Posterior vena cava (tissue), 2 donors: ENCODE measurements at regions not wholly inside any gene's neighbourhood (a gene's known extent, or its start where the extent isn't known, plus 50 kb on each side); places are given as distances from the start of the nearest gene placed in this dataset.
"Not testable (repeated sequence)": the region's sequence is repeated elsewhere in the genome, so short reads cannot be mapped to it uniquely, and the experiment has no call there.

Experiments used
- DNase-seq: peaks from one replicate; pipeline ENCODE4 v3.0.0-alpha.2; 2020; ENCODE audit warnings: low spot score
- intact Hi-C, 2 donors: fragments of 100-400 bp; cut with DNase I; formaldehyde crosslinking; loops; one replicate each; pipeline versions ENCODE4 v1.14.1 to v1.14.2; 2022 to 2023
- donor health status: DM: yes; HTN: yes; CAD: no.
- donor health status: DM: yes; HTN: yes; CAD: no.

DNA sequence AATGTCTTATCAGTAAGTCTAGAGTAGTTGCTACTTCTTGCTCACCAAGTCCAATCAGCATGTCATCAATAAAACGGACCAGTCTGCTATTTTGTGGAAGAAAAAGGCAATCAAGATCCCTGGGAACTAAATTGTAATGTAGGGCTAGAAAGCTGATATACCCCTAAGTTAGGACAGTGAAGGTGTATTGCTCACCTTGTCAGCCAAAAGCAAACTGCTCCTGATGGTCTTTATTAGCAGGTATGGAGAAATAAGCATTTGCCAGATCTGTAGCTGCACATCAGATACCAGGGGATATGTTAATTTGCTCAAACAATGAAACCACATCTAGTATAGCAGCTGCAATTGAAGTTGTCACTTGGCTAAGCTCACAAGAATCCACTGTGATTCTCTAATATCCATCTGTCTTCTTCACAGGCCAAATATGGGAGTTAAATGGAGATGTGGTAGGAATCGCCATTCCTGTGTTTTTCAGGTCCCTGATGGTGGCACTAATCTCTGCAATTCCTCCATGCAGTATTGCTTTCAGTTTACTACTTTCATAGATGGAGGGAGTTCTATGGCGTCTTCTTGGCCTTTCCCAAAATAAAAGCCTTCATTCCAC, 75.0 kb downstream of the TMEM237 start:
- intact Hi-C loops: no loop called here
- DNase-seq: no peak

DNA sequence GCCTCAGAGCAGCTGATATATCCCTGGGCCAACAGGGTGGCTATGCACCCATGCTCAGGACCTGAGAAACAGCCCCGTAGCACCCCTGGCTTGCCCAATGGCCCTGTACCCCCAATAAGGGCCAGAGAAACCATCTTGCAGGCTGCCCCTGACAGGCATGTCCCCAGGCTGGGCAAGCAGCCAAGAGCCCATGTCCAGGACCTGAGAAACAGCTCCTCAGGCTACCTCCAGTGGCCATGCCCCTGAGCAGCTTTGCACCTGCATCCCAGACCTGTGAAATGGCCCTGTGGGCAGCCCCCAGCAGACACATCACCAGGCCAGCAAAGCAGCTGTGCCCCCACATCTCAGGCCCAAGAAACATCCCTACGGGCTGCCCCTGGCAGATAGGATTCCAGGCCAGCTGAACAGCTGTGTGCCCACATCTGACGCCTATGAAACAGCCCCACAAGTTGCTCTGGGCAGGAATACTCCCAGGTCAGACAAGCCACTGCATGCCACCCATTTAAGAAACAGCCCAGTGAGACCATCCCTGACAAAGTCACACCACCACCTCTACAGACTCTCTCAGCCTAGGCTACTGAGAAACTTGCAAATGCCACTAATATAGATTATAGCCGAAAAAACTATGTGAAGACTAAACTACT, 84.1 kb downstream of the TMEM237 start:
- no peak for DNase-seq
- intact Hi-C loops: no loop called here

DNA sequence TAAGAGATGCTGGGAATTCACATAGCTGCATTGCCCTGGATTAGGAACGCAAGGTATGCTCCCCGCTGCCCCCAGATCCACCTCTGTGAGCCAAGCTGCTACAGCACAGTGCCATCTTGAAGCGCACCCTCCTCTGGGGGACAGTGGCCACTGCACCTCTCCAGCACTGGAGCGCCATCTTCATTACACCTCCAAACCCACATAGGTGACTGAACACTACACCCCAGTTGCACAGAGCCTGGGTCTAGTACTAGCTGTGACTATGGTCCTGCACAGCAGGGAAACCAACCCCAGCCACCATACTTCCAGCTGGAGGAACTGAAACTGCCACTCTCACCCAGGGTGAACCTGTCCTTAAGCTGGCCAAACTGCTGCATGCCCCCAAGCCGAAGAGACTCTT, 84.6 kb downstream of the TMEM237 start:
- intact Hi-C loops: no loop called here
- no peak for DNase-seq

DNA sequence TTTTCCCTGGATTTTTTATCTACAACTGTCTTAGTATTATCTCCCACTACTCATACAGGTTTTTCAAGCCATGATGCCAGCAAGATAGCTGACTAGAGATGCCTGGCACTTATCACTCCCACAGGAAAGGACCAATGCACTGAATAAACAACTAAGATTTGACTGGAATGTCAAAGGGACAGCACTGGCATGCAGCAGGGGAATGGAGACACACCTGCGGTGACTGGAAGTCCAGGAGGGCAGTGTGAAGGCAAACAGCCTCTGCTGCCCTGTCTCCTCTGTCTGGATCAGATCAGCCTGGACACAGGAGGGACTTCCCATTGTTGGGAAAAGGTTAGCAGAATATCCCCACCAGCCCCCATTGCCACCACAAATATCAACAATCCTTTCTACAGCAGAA, 85.1 kb downstream of the TMEM237 start:
- intact Hi-C loops: no loop called here

DNA sequence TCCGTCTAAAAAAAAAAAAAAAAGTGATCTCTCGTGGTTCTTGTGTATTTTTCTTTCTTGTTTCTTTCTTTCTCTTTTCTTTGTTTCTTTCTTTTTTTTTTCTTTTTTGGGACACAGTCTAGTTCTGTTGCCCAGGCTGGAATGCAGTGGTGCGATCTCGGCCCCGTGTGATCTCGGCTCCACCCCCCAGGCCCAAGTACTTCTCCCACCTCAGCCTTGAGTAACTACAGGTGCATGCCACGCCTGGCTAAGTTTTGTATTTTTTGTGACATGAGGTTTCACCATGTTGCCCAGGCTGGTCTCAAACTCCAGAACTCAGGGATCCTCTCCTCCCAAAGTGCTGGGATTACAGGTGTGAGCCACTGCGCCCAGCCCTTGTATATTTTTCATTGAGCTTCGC, 91.4 kb downstream of the TMEM237 start:
- intact Hi-C loops: loop anchor here in 1 of 2 donors (1.0 kb wide), 1 partner anchor 11 kb away; no protein-coding TSS in a partner anchor
- DNase-seq: no peak

More for the DNA sequence above, 85.1 kb downstream of the TMEM237 start:
- DNase-seq: no peak

DNA sequence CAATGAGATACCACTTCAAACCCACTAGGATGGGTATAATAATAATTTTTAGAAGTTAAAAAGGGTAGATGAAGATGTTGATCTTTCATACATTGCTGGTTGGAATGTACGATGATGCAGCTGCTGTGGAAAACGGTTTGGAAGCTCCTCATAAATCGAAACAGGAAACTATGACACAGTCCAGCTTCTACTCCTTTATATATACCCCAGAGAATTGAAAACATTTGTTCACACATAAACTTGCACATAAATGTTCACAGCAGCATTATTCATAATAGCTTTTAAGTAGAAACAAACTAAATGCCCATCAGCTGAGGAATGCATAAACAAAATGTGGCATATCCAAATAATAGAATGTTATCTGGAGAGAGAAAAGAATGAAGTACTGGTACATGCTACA, 95.0 kb downstream of the STRADB start:
- intact Hi-C loops: no loop called here
- DNase-seq: no peak

DNA sequence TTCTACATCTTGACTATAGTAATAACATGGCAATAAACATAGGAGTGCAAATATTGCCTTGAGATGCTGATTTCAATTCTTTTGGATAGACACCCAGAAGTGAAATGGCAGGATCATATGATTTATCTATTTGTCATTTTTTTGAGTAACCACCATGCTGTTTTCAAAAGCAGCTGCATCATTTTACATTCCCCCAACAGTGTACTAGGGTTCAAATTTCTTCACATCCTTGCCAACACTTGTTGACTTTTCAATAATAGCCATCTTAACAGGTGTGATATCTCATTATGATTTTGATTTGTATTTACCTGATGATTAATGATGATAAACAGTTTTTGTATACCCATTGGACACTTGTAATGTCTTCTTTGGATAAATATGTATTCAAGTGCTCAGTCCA, 90.8 kb downstream of the STRADB start:
- no peak for DNase-seq
- intact Hi-C loops: no loop called here

DNA sequence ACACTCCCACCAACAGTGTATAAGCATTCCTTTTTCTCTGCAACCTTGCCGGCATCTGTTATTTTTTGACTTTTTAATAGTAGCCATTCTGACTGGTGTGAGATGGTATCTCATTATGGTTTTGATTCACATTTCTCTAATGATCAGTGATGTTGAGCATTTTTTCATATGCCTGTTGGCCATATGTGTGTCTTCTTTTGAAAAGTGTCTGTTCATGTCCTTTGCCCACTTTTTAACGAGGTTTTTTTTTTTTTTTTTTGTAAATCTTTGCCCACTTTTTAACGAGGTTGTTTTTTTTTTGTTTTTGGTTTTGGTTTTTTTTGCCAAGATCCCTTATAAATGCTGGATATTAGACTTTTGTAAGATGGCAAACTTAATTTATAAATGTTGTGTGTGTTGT, 87.7 kb downstream of the STRADB start:
- intact Hi-C loops, DNase-seq: not testable (repeated sequence)

DNA sequence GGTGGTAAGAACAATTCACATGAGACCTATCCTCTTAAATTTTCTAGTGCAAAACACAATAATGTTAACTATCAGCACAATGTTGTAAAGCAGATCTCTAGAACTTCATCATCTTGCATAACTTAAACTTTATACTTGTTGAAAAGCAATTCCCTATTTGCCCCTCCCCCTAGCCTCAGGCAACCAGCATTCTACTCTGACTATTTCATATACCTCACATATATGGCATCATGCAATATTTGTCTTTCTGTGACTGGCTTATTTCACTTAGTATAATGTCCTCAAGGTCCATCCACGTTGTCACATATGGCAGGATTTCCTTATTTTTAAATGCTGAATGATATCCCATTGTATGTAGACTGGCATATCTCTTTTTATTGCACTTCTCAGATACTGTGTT, 86.5 kb downstream of the STRADB start:
- DNase-seq: no peak
- intact Hi-C loops: no loop called here

DNA sequence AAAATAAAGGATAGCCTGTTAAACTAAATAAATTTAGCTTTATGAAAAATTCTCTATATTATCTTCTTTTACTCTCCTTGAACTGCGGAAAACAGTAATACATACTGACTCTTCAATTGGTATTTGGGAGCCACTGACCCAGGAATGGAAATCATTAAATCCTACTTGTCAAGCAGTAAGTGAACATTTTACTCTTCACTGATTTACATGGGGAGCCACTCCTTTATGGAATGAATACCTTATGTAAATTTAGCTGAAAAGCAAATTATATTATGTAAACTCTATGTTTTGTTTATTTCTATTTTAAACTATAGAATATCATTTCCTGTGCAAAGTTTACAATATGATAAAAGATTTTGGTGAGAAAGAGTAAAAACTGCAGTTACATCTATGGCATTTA, 85.2 kb downstream of the STRADB start:
- intact Hi-C loops: no loop called here
- no peak for DNase-seq

DNA sequence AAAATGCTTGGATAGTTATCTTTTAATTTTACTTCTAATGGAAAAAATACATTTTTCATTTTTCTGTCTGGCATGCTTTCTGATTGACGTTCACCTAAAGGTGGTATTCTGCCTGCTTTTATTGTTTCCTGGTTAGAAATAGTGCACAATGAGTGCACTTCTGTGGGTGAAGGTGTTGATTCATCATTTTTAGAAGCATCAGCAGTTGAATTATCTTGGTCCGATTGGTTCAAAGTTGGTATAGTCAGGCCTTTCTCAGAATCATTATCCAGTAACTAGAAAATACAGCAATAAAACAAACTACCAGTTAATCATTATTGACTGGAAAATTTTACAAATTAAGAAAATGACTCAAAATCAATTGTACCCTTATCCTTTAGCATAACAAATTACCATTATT, 84.5 kb downstream of the STRADB start:
- intact Hi-C loops: no loop called here
- DNase-seq: no peak

DNA sequence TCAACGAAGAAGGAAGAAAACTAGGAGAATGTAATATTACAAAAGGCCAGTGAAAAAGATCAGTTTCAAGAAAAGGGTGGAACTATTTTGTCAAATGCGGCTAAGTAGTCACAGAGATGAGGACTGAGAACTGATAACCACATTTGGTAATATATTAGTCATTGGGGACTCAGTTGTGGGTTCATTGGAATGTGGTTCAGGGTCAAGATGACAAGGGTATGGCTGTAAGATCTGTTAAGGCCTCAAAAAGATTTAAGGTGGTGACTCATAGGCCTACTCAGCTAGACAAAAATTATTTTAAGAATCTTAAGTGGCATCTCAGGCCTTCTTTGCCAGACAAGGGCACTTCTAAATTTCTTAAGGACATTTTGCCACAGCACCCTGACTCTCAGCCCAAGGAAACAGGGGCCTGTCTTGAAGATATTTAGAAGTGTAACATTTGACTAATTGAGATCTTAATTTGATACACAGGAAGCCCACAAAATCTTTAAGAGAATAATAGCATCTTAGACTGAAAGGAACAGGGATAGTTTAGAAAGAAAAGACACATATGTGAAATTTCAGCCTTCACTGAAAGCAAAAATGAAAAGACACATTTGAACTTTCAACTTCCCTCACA, 81.3 kb downstream of the STRADB start:
- DNase-seq: no peak

More for the DNA sequence above, 81.3 kb downstream of the STRADB start:
- intact Hi-C loops: no loop called here
